ENCODE measurements at regions not wholly inside any gene's neighbourhood (a gene's known extent, or its start where the extent isn't known, plus 50 kb on each side); places are given as distances from the start of the nearest gene placed in this dataset.
"Not testable (repeated sequence)": the region's sequence is repeated elsewhere in the genome, so short reads cannot be mapped to it uniquely, and the experiment has no call there.

GRCh38 chr4:129254526-129254925 lies 158.6 kb downstream of the C4orf33 start:
- no peak for DNase-seq (ENCODE audit: low read depth)

GRCh38 chr4:129261584-129261983 lies 165.6 kb downstream of the C4orf33 start:
- DNase-seq (ENCODE audit: low read depth): no peak

GRCh38 chr4:129264008-129264657 lies 168.2 kb downstream of the C4orf33 start:
- no peak for DNase-seq (ENCODE audit: low read depth)

- no peak for DNase-seq (ENCODE audit: low read depth)
Observed at GRCh38 chr4:129278868-129279267, 182.9 kb downstream of the C4orf33 start.

- DNase-seq (ENCODE audit: low read depth): no peak
Observed at GRCh38 chr4:129282293-129282692, 186.3 kb downstream of the C4orf33 start.

- not testable (repeated sequence) for DNase-seq (ENCODE audit: low read depth)
Observed at GRCh38 chr4:129292194-129292593, 196.2 kb downstream of the C4orf33 start.

GRCh38 chr4:129314781-129315180 lies 218.8 kb downstream of the C4orf33 start:
- DNase-seq (ENCODE audit: low read depth): no peak

- no peak for DNase-seq (ENCODE audit: low read depth)
Observed at GRCh38 chr4:129322920-129323319, 227.0 kb downstream of the C4orf33 start.

GRCh38 chr4:129323658-129324057 lies 227.7 kb downstream of the C4orf33 start:
- DNase-seq (ENCODE audit: low read depth): no peak

GRCh38 chr4:129326571-129327460 lies 230.9 kb downstream of the C4orf33 start:
- no peak for DNase-seq (ENCODE audit: low read depth)

- DNase-seq (ENCODE audit: low read depth): no peak
Observed at GRCh38 chr4:129327637-129328036, 231.7 kb downstream of the C4orf33 start.

GRCh38 chr4:129328162-129328561 lies 232.2 kb downstream of the C4orf33 start:
- DNase-seq (ENCODE audit: low read depth): no peak

GRCh38 chr4:129334136-129334535 lies 238.2 kb downstream of the C4orf33 start:
- no peak for DNase-seq (ENCODE audit: low read depth)

- no peak for DNase-seq (ENCODE audit: low read depth)
Observed at GRCh38 chr4:129335276-129335675, 239.3 kb downstream of the C4orf33 start.

- DNase-seq (ENCODE audit: low read depth): no peak
Observed at GRCh38 chr4:129335818-129336217, 239.9 kb downstream of the C4orf33 start.

GRCh38 chr4:129336457-129337227 lies 240.7 kb downstream of the C4orf33 start:
- no peak for DNase-seq (ENCODE audit: low read depth)

GRCh38 chr4:129337228-129337620 lies 241.3 kb downstream of the C4orf33 start:
- no peak for DNase-seq (ENCODE audit: low read depth)

- DNase-seq (ENCODE audit: low read depth): no peak
Observed at GRCh38 chr4:129342819-129343408, 247.0 kb downstream of the C4orf33 start.

GRCh38 chr4:129344058-129344457 lies 248.1 kb downstream of the C4orf33 start:
- DNase-seq (ENCODE audit: low read depth): no peak

- no peak for DNase-seq (ENCODE audit: low read depth)
Observed at GRCh38 chr4:129345609-129346008, 249.7 kb downstream of the C4orf33 start.

- no peak for DNase-seq (ENCODE audit: low read depth)
Observed at GRCh38 chr4:129346036-129346435, 250.1 kb downstream of the C4orf33 start.

GRCh38 chr4:129346734-129347133 lies 250.8 kb downstream of the C4orf33 start:
- DNase-seq (ENCODE audit: low read depth): no peak

All from T-helper 22 cell (primary cell).